Mucosa of rectum (tissue), 2 donors: ENCODE measurements at regions not wholly inside any gene's neighbourhood (a gene's known extent, or its start where the extent isn't known, plus 50 kb on each side); places are given as distances from the start of the nearest gene placed in this dataset.
A peak's percentile ranks its signal among the peaks of the same experiment; 100 is the strongest.
"Not testable (repeated sequence)": the region's sequence is repeated elsewhere in the genome, so short reads cannot be mapped to it uniquely, and the experiment has no call there.

ENCODE experiments used
- H3K27ac ChIP-seq, 2 donors: one replicate each; pipeline ENCODE4 v1.7.0; 2013; ENCODE audit warnings: inconsistent platforms in 2 of 2, low read depth in 2 of 2, low read length in 2 of 2
- H3K27me3 ChIP-seq, 2 donors: one replicate each; pipeline ENCODE4 v1.7.0; 2013; ENCODE audit warnings: low read length in 2 of 2; ENCODE audit not compliant: control insufficient read depth in 2 of 2, insufficient read depth in 2 of 2
- H3K36me3 ChIP-seq, 2 donors: one replicate each; pipeline ENCODE4 v1.7.0; 2013; ENCODE audit warnings: low read length in 2 of 2; ENCODE audit not compliant: control insufficient read depth in 2 of 2, insufficient read depth in 2 of 2
- H3K4me1 ChIP-seq, 2 donors: one replicate each; pipeline ENCODE4 v1.7.0; 2013; ENCODE audit warnings: low read length in 2 of 2, mild to moderate bottlenecking in 1 of 2; ENCODE audit not compliant: control insufficient read depth in 2 of 2, insufficient read depth in 2 of 2
- H3K4me3 ChIP-seq, 2 donors: one replicate each; pipeline ENCODE4 v1.7.0; 2013; ENCODE audit warnings: low read length in 2 of 2
- H3K9ac ChIP-seq, 2 donors: one replicate each; pipeline ENCODE4 v1.7.0; 2013; ENCODE audit warnings: low read length in 2 of 2, low read depth in 1 of 2, mild to moderate bottlenecking in 1 of 2
- H3K9me3 ChIP-seq, 2 donors: one replicate each; pipeline ENCODE4 v1.7.0; 2013; ENCODE audit warnings: low read length in 2 of 2; ENCODE audit not compliant: control insufficient read depth in 2 of 2
- donor health status: healthy.
- donor health status: Normal muscosa, but diverticular disease.

GRCh38 chr7:114086537-114086913 lies 167.7 kb upstream of the PPP1R3A start:
- Histone ChIP-seq H3K36me3 (no peaks in the 10 kb centered on the region), H3K9ac (peak overlapping the region; percentile 54 to 69), H3K27me3 (peaks cover 0 to 3% of the 10 kb centered on the region in 2 donors), H3K27ac (peak overlapping the region; percentile 95), H3K4me3 (peak overlapping the region; percentile 90 to 96), H3K9me3 (no peaks in the 10 kb centered on the region), H3K4me1 (peaks cover 11 to 19% of the 10 kb centered on the region in 2 donors)

- Histone ChIP-seq H3K9ac (peak overlapping the region; percentile 69 to 85), H3K9me3 (no peaks in the 10 kb centered on the region), H3K4me1 (peaks cover 11 to 19% of the 10 kb centered on the region in 2 donors), H3K27me3 (peaks cover 0 to 3% of the 10 kb centered on the region in 2 donors), H3K27ac (peak overlapping the region; percentile 95), H3K36me3 (no peaks in the 10 kb centered on the region), H3K4me3 (peak overlapping the region; percentile 90 to 96)
These were observed 167.0 kb upstream of the PPP1R3A start for GRCh38 chr7:114085592-114086501.

- Histone ChIP-seq H3K4me3 (peak overlapping the region; percentile 90 to 96), H3K27me3 (peaks cover 0 to 3% of the 10 kb centered on the region in 2 donors), H3K4me1 (peaks cover 11 to 19% of the 10 kb centered on the region in 2 donors), H3K9me3 (no peaks in the 10 kb centered on the region), H3K9ac (peak overlapping the region; percentile 69 to 85), H3K27ac (peak overlapping the region; percentile 95), H3K36me3 (no peaks in the 10 kb centered on the region)
These were observed 166.4 kb upstream of the PPP1R3A start for GRCh38 chr7:114085313-114085591.

- Histone ChIP-seq H3K4me1 (peaks cover 11 to 19% of the 10 kb centered on the region in 2 donors), H3K4me3 (peak overlapping the region; percentile 90 to 96), H3K27me3 (peaks cover 0 to 3% of the 10 kb centered on the region in 2 donors), H3K9ac (peak overlapping the region; percentile 69 to 85), H3K36me3 (no peaks in the 10 kb centered on the region), H3K9me3 (no peaks in the 10 kb centered on the region), H3K27ac (peak overlapping the region; percentile 95)
These were observed 165.9 kb upstream of the PPP1R3A start for GRCh38 chr7:114084472-114085312.

GRCh38 chr7:114084002-114084471 lies 165.2 kb upstream of the PPP1R3A start:
- Histone ChIP-seq H3K4me1 (peaks cover 11 to 17% of the 10 kb centered on the region in 2 donors), H3K4me3 (peak overlapping the region; percentile 90 to 96), H3K27me3 (peaks cover 0 to 3% of the 10 kb centered on the region in 2 donors), H3K9me3 (no peaks in the 10 kb centered on the region), H3K9ac (peak overlapping the region; percentile 69 to 85), H3K27ac (peak overlapping the region; percentile 95), H3K36me3 (no peaks in the 10 kb centered on the region)

GRCh38 chr7:114083166-114084001 lies 164.6 kb upstream of the PPP1R3A start:
- Histone ChIP-seq H3K4me3 (peak overlapping the region; percentile 90 to 96), H3K27me3 (peaks cover 0 to 3% of the 10 kb centered on the region in 2 donors), H3K9me3 (no peaks in the 10 kb centered on the region), H3K4me1 (peaks cover 10 to 17% of the 10 kb centered on the region in 2 donors), H3K9ac (peak overlapping the region; percentile 69 to 85), H3K27ac (peak overlapping the region; percentile 95), H3K36me3 (no peaks in the 10 kb centered on the region)

GRCh38 chr7:114082642-114083165 lies 163.9 kb upstream of the PPP1R3A start:
- no peaks in the 10 kb centered on the region for H3K36me3 ChIP-seq
- H3K27me3 ChIP-seq = peaks cover 0 to 3% of the 10 kb centered on the region in 2 donors
- no peaks in the 10 kb centered on the region for H3K9me3 ChIP-seq
- peak overlapping the region; percentile 90 to 96 for H3K4me3 ChIP-seq
- H3K27ac ChIP-seq = peak overlapping the region; percentile 95
- peaks cover 5 to 17% of the 10 kb centered on the region in 2 donors for H3K4me1 ChIP-seq
- peak overlapping the region; percentile 43 to 69 for H3K9ac ChIP-seq

GRCh38 chr7:114081606-114082425 lies 163.0 kb upstream of the PPP1R3A start:
- H3K27ac ChIP-seq = no peak overlapping the region
- H3K36me3 ChIP-seq = no peaks in the 10 kb centered on the region
- H3K4me1 ChIP-seq = peaks cover 4 to 17% of the 10 kb centered on the region in 2 donors
- H3K9me3 ChIP-seq = no peaks in the 10 kb centered on the region
- H3K27me3 ChIP-seq = no peaks in the 10 kb centered on the region
- H3K4me3 ChIP-seq = peak overlapping the region; percentile 90 to 96
- peak overlapping the region in 1 of 2 donors; percentile 69 for H3K9ac ChIP-seq

GRCh38 chr7:114077158-114077524 lies 158.3 kb upstream of the PPP1R3A start:
- H3K9ac ChIP-seq, H3K9me3 ChIP-seq, H3K4me1 ChIP-seq, H3K36me3 ChIP-seq, H3K27ac ChIP-seq, H3K27me3 ChIP-seq, H3K4me3 ChIP-seq: not testable (repeated sequence)
